Activated CD4-positive, CD25-positive, alpha-beta regulatory T cell treated with anti-CD3 and anti-CD28 coated beads, Interleukin-2, amount 50 U/mL, for 16 hours (primary cell): ENCODE measurements at regions not wholly inside any gene's neighbourhood (a gene's known extent, or its start where the extent isn't known, plus 50 kb on each side); places are given as distances from the start of the nearest gene placed in this dataset.
"Not testable (repeated sequence)": the region's sequence is repeated elsewhere in the genome, so short reads cannot be mapped to it uniquely, and the experiment has no call there.

ENCODE experiments used
- DNase-seq: peaks from one replicate; pipeline ENCODE4 v3.0.0-alpha.2; 2020; ENCODE audit warnings: low read depth, low spot score

GRCh38 chr6:104519566-104519965 is 340.2 kb downstream of the HACE1 start:
- no peak for DNase-seq

- DNase-seq: no peak
Measured at GRCh38 chr6:104509355-104509754, 350.4 kb downstream of the HACE1 start.

- DNase-seq: no peak
Measured at GRCh38 chr6:104506429-104506828, 353.3 kb downstream of the HACE1 start.

- DNase-seq: no peak
Measured at GRCh38 chr6:104505838-104506237, 353.9 kb downstream of the HACE1 start.

- DNase-seq: no peak
Measured at GRCh38 chr6:104500265-104500664, 359.5 kb downstream of the HACE1 start.

GRCh38 chr6:104486035-104486434 is 373.7 kb downstream of the HACE1 start:
- no peak for DNase-seq

- no peak for DNase-seq
Measured at GRCh38 chr6:104484626-104485025, 375.1 kb downstream of the HACE1 start.

- no peak for DNase-seq
Measured at GRCh38 chr6:104484191-104484590, 375.5 kb downstream of the HACE1 start.

- DNase-seq: no peak
Measured at GRCh38 chr6:104483225-104483834, 376.4 kb downstream of the HACE1 start.

GRCh38 chr6:104477569-104477968 is 382.1 kb downstream of the HACE1 start:
- no peak for DNase-seq

- DNase-seq: no peak
Measured at GRCh38 chr6:104473021-104473429, 386.7 kb downstream of the HACE1 start.

GRCh38 chr6:104472021-104472901 is 387.5 kb downstream of the HACE1 start:
- no peak for DNase-seq

- no peak for DNase-seq
Measured at GRCh38 chr6:104466306-104466705, 393.4 kb downstream of the HACE1 start.

GRCh38 chr6:104462811-104463599 is 396.7 kb downstream of the HACE1 start:
- DNase-seq: no peak

GRCh38 chr6:104460738-104461483 is 398.8 kb downstream of the HACE1 start:
- DNase-seq: no peak

- no peak for DNase-seq
Measured at GRCh38 chr6:104459543-104459942, 400.2 kb downstream of the HACE1 start.

GRCh38 chr6:104449918-104450317 is 409.8 kb downstream of the HACE1 start:
- DNase-seq: no peak

- not testable (repeated sequence) for DNase-seq
Measured at GRCh38 chr6:104446101-104447080, 413.3 kb downstream of the HACE1 start.

- DNase-seq: no peak
Measured at GRCh38 chr6:104434519-104434918, 425.2 kb downstream of the HACE1 start.

- DNase-seq: no peak
Measured at GRCh38 chr6:104431096-104431495, 428.6 kb downstream of the HACE1 start.
